Stomach (tissue), 8 donors: ENCODE measurements at regions not wholly inside any gene's neighbourhood (a gene's known extent, or its start where the extent isn't known, plus 50 kb on each side); places are given as distances from the start of the nearest gene placed in this dataset.

Experiments
- DNase-seq, 2 donors: peaks; one replicate each; pipeline versions ENCODE4 v3.0.0 to v3.0.0-alpha.2; 2013 to 2019
- H3K27ac ChIP-seq, 5 donors: fragments of 200-600 bp in 4 of 5; sonication (generic) in 4 of 5; one replicate each; pipeline ENCODE4 v1.5.1; 2013 to 2019; ENCODE audit warnings: mild to moderate bottlenecking in 1 of 5, moderate library complexity in 1 of 5
- H3K27me3 ChIP-seq, 3 donors: fragments of 200-600 bp; sonication (generic); one replicate each; pipeline ENCODE4 v1.5.1; 2017 to 2019; ENCODE audit warnings: mixed run types in 1 of 3
- H3K36me3 ChIP-seq, 4 donors: fragments of 200-600 bp; sonication (generic); 1 replicate in 3 of 4; 2 replicates in 1 of 4; pipeline ENCODE4 v1.5.1; 2016 to 2019
- H3K4me1 ChIP-seq, 4 donors: fragments of 200-600 bp; sonication (generic); one replicate each; pipeline ENCODE4 v1.5.1; 2016 to 2019
- H3K4me3 ChIP-seq, 4 donors: fragments of 200-600 bp; sonication (generic) in 3 of 4; one replicate each; pipeline ENCODE4 v1.5.1; 2016 to 2019; ENCODE audit warnings: mild to moderate bottlenecking in 1 of 4
- H3K9me3 ChIP-seq, 4 donors: fragments of 200-600 bp; sonication (generic); one replicate each; pipeline ENCODE4 v1.5.1; 2016 to 2019
- EP300 ChIP-seq: sonication (generic); formaldehyde crosslinking; IDR thresholded peaks from one replicate; pipeline ENCODE4 v1.6.1; 2017; ENCODE audit warnings: antibody characterized with exemption
- POLR2A ChIP-seq, 4 donors: fragments of 450-650 bp; IDR thresholded peaks; one replicate each; pipeline ENCODE4 v1.6.1; 2016; ENCODE audit warnings: antibody characterized with exemption in 4 of 4, control low read depth in 2 of 4, mild to moderate bottlenecking in 1 of 4, moderate library complexity in 1 of 4
- POLR2AphosphoS5 ChIP-seq, 3 donors: sonication (generic); formaldehyde crosslinking; IDR thresholded peaks; one replicate each; pipeline ENCODE4 v1.6.1; 2016; ENCODE audit warnings: antibody characterized with exemption in 3 of 3
- WGBS, 5 donors: extraction: QIAGEN DNeasy Blood & Tissue Kit in 3 of 5; methylation state at CpG; one replicate each; pipeline versions ENCODE4 v1.1.5 to v1.1.7; 2013 to 2018; 5-methylcytosine and 5-hydroxymethylcytosine counted together
- intact Hi-C: fragments of 100-400 bp; cut with DNase I; formaldehyde crosslinking; loops from one replicate; pipeline ENCODE4 v1.15.1; 2023; ENCODE audit warnings: low total_unique reads
- TF ChIP-seq, protein P1 (sequence below), 7 experiments: fragments of 450-650 bp in 4 of 7; fragments of 200-600 bp in 3 of 7; sonication (generic) in 3 of 7; IDR thresholded peaks; one replicate each; pipeline ENCODE4 v1.5.1; 2016 to 2019; ENCODE audit warnings: antibody characterized with exemption in 7 of 7, control low read depth in 2 of 7, mild to moderate bottlenecking in 1 of 7
- donor health status: healthy with polysubstance abuse.
- donor health status: Bipolar disorder and iron deficiency.
- donor health status: healthy.

DNA sequence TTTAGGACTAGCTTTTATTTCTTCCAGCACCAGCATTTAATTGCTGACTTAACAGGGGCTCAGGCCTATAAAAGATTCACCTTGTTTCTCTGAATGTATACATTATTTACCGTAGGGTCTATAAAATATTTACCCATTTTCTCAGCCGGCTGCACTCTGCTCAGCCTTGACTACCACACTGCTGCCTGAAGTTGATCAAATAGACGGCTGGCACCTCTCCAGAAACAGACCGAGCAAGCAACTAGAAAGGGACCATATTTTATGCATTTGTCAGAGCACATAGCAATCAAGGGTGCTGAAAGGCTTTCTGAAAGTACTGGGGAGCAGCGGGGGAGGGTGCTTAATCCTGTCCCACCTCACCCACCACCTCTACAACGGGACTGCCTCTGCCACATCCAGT, 64.7 kb upstream of the FGGY start:
- Histone ChIP-seq H3K9me3 (no peaks in the 10 kb centered on the region), H3K27me3 (no peaks in the 10 kb centered on the region), H3K4me3 (no peak overlapping the region), H3K27ac (no peak overlapping the region), H3K4me1 (peaks cover 0 to 27% (median 10%) of the 10 kb centered on the region in 4 donors), H3K36me3 (no peaks in the 10 kb centered on the region)
- intact Hi-C loops, result no loop called here
- TF ChIP-seq, protein P1, sequence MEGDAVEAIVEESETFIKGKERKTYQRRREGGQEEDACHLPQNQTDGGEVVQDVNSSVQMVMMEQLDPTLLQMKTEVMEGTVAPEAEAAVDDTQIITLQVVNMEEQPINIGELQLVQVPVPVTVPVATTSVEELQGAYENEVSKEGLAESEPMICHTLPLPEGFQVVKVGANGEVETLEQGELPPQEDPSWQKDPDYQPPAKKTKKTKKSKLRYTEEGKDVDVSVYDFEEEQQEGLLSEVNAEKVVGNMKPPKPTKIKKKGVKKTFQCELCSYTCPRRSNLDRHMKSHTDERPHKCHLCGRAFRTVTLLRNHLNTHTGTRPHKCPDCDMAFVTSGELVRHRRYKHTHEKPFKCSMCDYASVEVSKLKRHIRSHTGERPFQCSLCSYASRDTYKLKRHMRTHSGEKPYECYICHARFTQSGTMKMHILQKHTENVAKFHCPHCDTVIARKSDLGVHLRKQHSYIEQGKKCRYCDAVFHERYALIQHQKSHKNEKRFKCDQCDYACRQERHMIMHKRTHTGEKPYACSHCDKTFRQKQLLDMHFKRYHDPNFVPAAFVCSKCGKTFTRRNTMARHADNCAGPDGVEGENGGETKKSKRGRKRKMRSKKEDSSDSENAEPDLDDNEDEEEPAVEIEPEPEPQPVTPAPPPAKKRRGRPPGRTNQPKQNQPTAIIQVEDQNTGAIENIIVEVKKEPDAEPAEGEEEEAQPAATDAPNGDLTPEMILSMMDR (IDR thresholded peaks at IDR 0.05), result no peak
- TF ChIP-seq EP300, result no peak
- no peak for TF ChIP-seq POLR2AphosphoS5 (IDR thresholded peaks at IDR 0.05)
- no peak for TF ChIP-seq POLR2A (IDR thresholded peaks at IDR 0.05)
- WGBS, 5 donors, result 29 to 60% (median 30%) methylated on average over 6 of the region's 6 CpGs
- DNase-seq, result peak; percentile 76 to 92

DNA sequence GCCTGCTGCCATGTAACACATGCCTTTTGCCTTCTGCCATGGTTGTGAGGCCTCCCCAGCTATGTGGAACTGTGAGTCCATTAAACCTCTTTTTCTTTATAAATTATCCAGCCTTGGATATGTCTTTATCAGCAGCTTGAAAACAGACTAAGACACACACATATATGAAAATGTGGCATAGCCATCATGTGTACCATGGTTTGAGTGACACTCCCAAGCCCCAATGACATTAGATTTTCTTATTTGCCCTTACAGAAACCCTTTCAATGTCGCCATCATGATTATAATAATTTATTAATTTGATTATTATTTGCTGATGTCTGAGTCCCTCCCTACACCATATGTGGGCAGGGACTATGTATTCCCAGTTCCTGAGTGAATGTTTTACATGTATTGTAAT, 63.5 kb upstream of the FGGY start:
- H3K9me3 ChIP-seq, result no peaks in the 10 kb centered on the region
- no peak overlapping the region for H3K4me3 ChIP-seq
- intact Hi-C loops, result no loop called here
- no peak overlapping the region for H3K27ac ChIP-seq
- TF ChIP-seq POLR2A (IDR thresholded peaks at IDR 0.05) (no peak), POLR2AphosphoS5 (IDR thresholded peaks at IDR 0.05) (no peak), EP300 (no peak)
- TF ChIP-seq, protein P1 (IDR thresholded peaks at IDR 0.05), result no peak
- 89 to 100% (median 100%) methylated on average over 1 of the region's 1 CpG for WGBS, 5 donors
- DNase-seq, result no peak
- no peaks in the 10 kb centered on the region for H3K36me3 ChIP-seq
- H3K27me3 ChIP-seq, result no peaks in the 10 kb centered on the region
- H3K4me1 ChIP-seq, result peaks cover 0 to 22% (median 10%) of the 10 kb centered on the region in 4 donors

DNA sequence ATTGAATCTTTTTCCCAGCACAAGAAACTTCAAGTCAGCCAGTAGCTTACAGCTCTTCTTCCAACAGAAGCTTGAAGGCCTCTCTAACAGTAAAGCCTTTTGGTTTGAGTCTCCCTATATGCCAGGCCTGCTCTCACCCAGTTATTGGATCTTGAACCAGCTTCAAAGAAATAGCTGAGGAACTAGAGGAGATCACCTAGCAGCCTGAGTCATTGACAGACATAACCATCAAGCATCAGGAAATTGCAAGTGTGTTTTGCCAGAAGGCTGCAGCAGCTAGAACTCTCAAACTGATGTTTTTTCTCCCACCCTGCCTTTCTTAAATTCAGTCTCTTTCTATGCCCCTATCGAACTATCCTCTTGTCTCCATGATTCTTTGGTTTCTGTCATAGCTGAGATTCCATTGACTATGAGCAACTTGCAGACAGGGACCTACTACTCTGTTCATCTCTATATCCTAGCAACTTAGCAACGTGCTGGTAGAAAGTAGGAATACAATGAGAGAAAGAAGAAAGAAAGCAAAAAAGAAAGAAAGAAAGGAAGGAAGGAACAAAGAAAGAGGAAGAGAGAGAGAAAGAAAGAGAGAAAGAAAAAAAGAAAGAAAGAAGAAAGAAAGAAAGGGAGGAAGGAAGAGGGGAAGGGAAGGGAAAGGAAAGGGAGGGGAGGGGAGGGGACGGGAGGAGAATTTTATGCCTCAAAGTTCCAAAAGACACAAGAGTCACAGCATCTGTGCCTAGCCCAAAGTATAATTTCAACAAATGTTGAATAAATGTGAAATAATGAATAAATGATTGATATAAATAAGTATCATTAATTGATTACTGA, 60.0 kb upstream of the FGGY start:
- intact Hi-C loops, result no loop called here
- H3K27ac ChIP-seq, result no peak overlapping the region
- no peaks in the 10 kb centered on the region for H3K27me3 ChIP-seq
- 87 to 91% (median 88%) methylated on average over 3 of the region's 3 CpGs for WGBS, 5 donors
- H3K36me3 ChIP-seq, result no peaks in the 10 kb centered on the region
- DNase-seq, result no peak
- TF ChIP-seq POLR2AphosphoS5 (IDR thresholded peaks at IDR 0.05), result no peak
- TF ChIP-seq POLR2A (IDR thresholded peaks at IDR 0.05), result no peak
- TF ChIP-seq, protein P1 (IDR thresholded peaks at IDR 0.05), result no peak
- TF ChIP-seq EP300, result no peak
- peaks cover 0 to 6% (median 3%) of the 10 kb centered on the region in 4 donors for H3K4me1 ChIP-seq
- H3K9me3 ChIP-seq, result no peaks in the 10 kb centered on the region
- no peak overlapping the region for H3K4me3 ChIP-seq

DNA sequence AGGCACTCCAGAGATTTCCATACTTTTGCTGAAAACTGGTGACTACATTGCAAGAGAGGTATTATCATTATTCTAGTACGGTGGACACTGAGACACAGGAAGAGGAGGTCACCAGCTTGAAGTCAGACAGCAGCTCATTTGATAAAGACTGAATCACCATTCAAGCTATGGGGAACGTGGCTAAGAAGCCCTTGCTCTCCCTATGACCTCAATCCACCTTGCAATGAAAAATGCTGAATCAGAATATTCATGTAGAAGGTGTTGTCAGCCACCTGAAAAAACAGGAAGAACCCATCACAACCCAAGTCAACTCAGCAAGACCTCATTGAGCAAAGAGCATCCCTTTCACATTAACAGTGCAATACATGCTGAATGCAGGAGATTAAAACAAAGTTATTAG, 59.0 kb upstream of the FGGY start:
- H3K36me3 ChIP-seq, result no peaks in the 10 kb centered on the region
- no peak overlapping the region for H3K4me3 ChIP-seq
- H3K4me1 ChIP-seq, result no peaks in the 10 kb centered on the region
- H3K27ac ChIP-seq, result no peak overlapping the region
- DNase-seq, result no peak
- no peaks in the 10 kb centered on the region for H3K9me3 ChIP-seq
- TF ChIP-seq POLR2A (IDR thresholded peaks at IDR 0.05) (no peak), EP300 (no peak), POLR2AphosphoS5 (IDR thresholded peaks at IDR 0.05) (no peak)
- TF ChIP-seq, protein P1 (IDR thresholded peaks at IDR 0.05), result no peak
- no peaks in the 10 kb centered on the region for H3K27me3 ChIP-seq
- WGBS, 5 donors, result 68 to 90% (median 80%) methylated on average over 2 of the region's 2 CpGs
- intact Hi-C loops, result no loop called here
